NCI-H345 treated with DMSO at 0.1 percent for 48 hours (cell line): ENCODE measurements at regions not wholly inside any gene's neighbourhood (a gene's known extent, or its start where the extent isn't known, plus 50 kb on each side); places are given as distances from the start of the nearest gene placed in this dataset.

Experiments used
- DNase-seq: peaks from one replicate; lab custom pipeline; 2025; ENCODE audit not compliant: unreplicated experiment; lab: John Stamatoyannopoulos, UW

DNA sequence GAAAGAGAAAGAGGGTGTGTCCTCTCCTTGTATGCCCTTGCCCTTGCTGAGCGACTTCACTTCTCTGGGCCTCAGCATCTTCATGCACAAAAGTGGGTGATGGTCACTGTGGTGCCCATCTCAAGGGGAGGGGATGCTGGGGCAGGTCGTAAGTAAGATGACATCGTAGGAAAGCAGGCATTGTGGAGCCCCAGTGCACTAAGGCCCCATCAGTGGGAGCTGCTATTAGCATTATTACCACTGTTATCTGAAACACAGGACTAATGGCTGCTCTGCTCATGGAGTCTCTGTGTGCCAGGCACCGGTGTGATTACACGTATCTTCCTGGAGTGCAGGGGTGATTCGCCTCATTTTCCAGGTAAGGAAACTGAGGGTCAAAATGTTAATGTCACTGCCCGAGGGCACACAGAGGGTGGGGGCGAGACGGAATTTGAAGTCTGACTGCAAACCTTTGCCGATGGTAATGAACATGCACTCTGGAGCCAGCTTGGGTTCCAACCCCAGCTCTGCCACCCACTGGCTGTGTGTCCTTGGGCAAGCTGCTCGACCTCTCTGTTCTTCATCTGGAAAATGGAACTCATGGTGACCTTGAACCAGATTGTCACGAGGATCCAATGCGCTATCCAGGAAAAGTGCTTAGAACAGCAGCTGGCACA, 63.2 kb upstream of the GSE1 start:
- no peak for DNase-seq

GRCh38 chr16:85550422-85550864, 62.7 kb upstream of the GSE1 start:
- DNase-seq, result no peak

DNA sequence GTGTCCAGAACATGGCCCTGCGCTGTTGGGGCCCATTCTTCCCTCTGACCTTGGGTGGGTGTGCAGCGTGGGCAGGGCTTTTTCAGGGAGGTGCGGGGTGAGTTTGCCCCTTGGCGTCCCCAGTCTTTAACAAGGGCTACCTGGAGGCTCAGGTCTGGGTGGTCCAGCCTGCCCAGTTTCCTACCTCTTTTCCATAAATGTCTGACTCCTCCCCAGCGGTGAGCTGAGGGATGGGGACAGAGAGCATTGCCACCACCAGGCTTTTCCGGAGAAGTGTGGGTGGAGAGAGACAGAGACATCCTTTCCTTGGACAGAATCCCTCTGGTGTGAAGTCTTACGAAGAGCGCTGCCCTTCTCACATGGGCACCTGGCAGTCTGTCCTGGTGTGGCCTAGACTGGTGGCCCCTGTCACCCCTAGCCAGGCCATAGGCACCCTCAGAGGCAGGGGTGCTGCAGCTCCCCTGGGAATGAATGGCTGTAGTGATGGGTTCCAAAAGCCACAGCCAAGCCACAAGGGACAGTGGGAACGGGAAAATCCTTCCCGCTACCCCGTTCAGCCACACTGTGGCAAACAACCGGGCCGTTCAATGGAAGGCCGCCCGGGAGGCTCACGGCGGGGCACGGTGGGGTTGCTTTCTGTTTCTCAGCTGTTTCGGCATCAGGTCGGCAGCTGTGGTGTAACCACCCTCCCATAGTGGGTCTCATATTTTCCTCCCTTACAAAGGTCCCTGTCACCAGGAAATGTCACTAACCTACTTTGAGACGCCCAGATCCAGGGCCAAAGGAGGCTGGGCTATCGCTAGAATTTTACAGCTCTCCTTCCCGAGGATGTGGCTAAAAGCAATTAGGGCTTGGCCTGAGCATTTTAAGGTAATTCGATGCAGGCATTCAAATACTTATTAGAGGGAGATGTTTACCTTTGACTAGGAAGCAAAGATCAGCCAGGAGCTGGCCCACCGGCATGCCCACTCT, 61.9 kb upstream of the GSE1 start:
- DNase-seq, result no peak

- no peak for DNase-seq
Observed at GRCh38 chr16:85552980-85553435, 60.1 kb upstream of the GSE1 start.

DNA sequence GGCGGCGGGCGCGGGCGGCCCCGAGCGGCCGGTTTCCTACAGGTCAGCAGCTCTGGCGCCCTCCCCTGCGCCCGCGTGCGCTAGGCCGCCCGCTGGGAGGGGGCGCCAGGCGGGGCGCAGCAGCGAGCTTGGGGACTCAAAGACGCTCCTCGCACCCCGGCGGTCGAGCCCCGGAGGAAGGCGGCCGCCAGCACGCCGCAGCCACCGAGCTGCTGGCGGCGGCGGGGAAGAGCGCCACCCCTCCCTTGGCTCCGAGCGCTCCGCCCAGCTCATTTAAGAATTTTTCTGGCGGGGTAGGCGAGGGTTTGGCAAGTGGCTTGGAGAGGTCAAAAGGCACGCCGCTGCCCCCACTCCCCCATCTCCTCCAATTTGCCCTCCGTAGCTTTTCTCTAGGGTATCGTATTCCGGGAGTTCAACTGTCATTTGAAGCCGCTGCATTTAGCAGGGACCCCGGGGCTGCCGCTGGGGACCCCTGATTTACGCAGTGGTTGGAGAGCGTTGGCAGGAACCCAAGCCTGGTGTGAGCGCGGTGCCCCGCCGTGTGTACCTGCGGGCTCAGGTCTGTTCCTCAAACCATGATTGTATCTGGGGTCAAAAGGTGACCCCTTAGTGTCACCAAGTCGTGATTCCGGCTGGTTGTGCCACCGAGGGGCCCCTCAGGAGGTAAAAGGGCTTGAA, 59.5 kb upstream of the GSE1 start:
- no peak for DNase-seq

- no peak for DNase-seq
Observed at GRCh38 chr16:85554114-85554888, 58.8 kb upstream of the GSE1 start.

DNA sequence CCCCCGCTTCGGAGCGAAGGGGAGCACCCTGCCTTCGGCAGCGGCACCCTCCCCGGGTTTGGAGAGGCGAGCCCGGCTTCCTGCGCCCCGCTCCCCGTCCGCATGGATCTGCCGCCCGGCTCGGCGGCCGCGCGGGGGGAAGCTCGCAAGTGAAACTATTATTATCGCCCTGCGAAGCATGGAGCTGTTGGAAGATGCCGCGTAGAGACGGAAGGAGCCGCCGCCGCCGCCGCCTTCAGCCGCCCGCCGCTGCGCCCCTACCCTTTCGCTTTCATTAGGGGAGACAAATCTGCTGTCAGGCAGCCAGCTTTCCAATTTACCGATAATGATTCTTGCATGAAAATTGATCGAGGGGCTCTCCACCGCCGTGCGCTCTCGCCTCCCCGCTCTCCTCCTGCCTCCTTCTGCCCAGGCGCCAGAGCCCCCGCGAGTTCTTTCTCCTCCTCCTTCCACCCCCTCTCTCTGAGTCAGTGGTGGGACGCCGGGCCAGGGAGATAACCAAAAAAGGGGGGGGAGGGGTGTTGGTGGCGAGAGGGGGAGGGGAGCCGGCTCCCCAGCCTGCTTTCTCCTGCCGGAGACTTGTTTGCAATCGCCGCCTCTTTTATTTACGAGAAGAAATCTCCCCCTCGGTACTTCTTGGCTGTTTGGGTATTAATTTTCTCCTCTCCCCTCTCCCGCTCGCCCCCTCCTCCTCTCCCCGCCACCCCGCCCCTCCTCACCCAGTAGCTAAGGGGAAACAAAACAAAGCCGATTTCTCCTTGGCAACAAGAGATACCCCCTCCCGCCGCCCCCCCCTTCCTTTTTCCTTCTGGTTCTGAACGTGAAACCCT, 58.0 kb upstream of the GSE1 start:
- DNase-seq, result no peak

DNA sequence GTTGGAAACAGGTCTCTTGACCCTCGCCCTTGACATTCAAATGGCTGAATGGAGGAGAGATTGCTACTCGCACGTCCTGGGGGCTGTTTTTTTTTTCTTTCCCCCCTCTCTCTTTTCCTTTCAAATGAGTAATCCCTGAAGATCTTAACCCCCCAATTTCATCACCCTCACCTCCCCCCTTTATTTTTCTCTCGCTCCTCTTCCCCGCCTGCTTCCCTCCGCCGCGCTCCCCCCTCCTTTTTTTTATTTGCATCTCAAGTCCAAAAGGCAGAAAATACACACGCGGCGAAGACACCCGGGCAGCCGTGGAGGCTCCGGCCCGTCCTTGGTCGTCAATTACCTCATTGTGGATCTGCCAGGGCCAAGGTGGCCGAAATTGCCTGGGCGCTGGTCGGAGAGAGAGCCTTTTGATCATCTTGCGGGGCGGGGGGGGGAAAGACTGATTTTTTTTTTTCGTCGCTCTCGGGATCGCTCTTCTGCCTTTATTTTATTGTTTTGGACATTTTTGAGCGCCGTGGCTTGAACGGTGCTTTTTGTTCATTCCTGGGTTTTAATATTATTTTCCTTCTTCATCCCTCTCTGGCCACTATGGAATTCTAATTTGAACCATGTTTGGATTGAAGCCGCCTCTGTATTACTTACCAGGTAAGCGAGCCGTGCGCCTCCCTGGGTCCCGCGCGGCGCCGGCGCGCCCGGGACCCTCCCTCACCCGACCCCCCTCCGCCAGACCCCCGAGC, 57.2 kb upstream of the GSE1 start:
- DNase-seq, result no peak

DNA sequence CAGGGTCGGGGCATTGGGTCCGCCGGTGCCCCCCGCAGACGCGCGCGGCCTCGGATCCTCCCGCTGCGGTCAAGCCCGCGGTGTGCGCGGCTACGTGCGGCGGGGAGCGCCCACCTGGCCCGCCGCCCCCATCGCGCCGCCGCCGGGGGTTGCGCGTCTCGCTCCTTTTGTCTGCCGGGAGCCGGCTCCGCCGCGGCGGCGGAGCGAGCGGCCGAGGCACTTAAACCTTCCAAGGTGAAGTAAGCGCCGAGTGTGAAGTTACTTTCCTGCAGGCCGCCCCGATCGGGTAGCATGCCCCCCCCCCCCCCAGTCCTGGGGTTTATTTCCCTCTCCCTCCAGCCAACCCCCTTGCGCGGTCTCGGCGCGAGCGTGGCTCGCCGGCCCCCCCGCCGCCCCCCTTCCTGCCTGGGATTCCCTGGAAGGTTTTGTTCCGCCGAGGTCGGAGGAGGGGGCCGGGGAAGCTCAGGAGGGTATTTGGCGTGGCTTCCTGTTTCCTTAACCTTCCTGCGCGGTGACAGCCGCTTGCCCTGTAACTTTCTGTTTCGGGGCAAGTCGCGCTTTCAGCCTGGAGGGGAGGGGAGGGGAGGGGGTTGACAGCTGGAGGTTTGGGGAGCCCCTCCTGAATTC, 56.6 kb upstream of the GSE1 start:
- no peak for DNase-seq

- DNase-seq, result no peak
Observed at GRCh38 chr16:85557083-85557970, 55.8 kb upstream of the GSE1 start.

- DNase-seq, result no peak
Observed at GRCh38 chr16:85557971-85558657, 55.0 kb upstream of the GSE1 start.

DNA sequence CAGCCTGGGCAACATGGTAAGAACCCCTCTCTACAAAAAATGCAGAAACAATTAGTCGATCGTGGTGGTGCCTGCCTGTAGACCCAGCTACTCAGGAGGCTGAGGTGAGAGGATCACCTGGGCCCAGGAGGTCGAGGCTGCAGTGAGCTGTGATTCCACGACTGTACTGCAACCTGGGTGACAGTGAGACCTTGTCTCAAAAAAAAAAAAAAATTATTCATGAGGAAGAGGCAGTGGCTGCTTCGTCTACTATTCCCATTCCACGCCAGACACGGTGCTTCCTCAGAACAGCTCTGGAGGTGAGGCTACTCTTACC, 52.2 kb upstream of the GSE1 start:
- no peak for DNase-seq

DNA sequence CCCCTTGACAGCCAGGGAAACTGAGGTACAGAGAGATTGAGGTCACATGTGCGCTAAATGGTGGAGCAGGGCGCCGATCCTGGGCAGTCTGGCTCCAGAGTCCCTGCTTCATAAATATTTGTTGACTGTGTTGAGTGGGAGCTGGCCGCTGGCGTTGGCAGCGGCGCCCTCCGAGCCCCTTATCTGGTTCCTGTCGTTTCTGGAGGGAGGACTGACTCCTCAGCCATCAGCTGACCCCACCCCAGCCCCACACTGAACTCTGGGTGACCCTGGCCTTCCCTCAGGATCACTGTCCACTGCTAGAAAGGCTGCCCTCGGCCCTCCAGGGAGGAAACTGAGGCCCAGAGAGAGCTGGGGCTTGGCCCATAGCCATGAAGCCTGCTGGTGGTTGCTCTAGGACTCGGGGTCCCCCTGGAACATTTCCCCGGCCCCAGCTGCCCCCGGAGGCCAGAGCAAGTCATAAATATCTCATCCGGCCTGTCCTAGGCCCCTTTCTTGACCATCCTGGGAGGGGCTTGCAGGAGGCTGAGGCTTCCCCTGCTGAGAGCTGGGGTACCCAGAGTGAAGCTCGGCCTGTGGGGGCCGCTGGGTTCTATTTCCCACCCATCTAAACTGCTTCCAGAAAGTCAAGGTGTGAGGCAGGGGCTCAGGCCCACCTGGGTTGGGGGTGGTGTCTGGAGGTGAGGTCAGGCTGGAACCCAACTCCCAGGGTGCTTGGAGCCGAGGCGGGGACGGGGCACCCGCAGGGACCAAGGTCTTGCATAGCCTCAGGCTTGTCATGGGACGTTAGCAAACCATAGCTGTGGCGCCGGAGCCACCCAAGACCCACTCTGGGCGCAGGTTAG, 51.7 kb upstream of the GSE1 start:
- no peak for DNase-seq

DNA sequence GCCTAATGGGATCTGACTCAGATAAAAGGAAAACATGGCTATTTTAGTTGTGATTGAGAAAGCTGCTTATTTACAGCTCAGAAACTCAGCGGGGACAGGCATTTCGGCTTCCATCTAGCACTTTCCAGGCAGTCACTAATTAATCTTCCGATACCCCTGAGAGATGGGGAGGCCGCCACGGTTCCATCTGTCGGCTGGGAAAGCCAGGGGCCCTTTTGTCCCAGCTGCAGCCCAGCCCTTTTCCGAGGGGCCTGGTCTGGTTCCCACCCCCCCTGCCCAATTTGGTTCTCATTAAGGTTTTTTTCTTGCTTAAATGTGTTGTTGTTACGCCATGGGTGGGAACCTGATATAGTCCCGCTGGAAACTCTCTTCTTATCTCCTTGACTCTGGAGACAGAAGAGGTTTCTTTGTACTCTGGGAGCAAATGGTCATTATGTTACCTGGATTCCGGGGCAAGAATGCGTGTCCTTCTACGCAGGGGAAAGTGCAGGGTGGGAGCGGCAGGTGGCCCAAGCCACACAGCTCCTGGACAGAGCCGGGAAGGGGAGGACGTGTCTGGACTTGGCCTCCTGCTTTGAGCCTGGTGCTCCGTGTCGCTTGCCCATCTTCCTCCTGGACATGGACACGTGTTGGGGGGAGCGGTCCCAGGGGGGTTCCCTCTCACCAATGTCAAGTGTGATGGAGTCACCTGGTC, 50.9 kb upstream of the GSE1 start:
- DNase-seq, result no peak

DNA sequence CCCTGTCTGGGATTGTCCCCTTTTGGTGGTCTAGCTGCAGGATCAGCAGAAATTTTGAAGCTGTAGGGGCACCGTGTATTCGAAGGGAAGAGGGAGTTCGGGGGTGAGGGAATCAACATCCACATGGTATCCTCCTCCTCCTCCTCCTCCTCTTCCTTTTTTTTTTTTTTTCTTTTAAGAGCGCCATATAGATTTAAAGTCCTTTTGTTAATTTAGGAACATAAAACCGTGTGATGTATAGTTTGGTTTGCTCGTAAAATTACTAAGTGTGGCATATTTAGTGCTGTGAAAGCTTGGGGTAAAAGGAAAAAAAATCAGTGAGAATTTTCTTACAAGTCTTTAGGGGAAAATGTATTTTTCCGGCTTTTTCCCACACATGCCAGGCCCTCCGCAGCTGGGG, 50.1 kb upstream of the GSE1 start:
- DNase-seq, result no peak
